HG03045 (cell line): ENCODE measurements at regions not wholly inside any gene's neighbourhood (a gene's known extent, or its start where the extent isn't known, plus 50 kb on each side); places are given as distances from the start of the nearest gene placed in this dataset.

ENCODE experiments used
- ATAC-seq: cut with Tn5 transposase; IDR thresholded peaks from one replicate; pipeline ENCODE4 v1.9.1; 2021; ENCODE audit warnings: mild to moderate bottlenecking, moderate library complexity; ENCODE audit not compliant: unreplicated experiment

GRCh38 chr3:18127859-18128681, 297.1 kb downstream of the SATB1 start:
- no peak for ATAC-seq

DNA sequence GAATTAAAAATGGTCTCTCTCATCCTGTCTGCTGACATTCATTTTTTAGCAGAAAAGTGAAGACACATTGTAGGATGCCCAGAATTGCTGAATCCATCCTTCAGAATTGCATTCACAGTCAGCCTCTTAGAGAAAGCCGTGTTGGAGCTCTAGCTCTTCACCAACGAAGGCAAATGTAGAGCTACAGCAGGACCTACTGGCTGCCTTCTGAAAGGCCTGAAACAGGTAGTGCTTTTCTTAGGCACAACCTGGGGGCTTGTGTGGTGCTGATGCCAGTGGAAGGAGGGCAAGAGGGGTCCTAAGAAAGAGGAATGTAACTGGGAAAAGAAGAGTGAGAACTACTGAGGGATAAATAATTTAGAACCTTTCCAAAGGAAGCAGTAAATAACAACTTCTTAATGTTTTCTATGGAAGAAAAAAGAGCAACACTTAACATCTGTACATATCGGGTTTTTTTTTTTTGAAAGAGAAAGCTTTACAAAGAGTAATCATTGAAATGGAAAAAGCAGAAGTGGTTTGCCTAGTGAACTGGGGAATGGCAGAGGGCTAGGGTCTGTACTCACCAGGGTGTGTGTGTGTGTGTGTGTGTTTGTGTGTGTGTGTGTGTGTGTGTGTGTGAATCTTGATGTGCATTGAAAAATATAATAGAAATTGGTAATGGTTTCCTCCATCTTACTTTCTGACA, 297.8 kb downstream of the SATB1 start:
- ATAC-seq: peak; percentile 82

DNA sequence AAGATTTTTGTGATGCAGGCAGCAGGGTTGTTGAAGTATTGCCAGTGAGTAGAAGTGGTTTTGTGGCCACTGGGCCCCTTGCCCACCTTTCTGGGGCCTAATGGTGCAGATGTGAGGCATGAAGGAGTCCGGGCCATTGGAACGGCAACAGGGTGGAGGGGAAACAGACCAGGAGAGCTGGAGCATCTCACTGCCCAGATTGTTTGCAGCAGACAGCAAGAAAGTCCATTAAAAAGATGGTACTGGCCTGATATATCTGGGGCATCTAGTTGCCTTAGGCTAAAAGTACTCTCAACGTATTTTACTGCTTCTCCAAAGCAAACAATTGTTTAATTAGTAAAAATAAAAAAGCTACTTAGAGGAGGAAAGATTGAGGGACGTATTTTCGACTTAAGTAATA, 298.4 kb downstream of the SATB1 start:
- no peak for ATAC-seq

DNA sequence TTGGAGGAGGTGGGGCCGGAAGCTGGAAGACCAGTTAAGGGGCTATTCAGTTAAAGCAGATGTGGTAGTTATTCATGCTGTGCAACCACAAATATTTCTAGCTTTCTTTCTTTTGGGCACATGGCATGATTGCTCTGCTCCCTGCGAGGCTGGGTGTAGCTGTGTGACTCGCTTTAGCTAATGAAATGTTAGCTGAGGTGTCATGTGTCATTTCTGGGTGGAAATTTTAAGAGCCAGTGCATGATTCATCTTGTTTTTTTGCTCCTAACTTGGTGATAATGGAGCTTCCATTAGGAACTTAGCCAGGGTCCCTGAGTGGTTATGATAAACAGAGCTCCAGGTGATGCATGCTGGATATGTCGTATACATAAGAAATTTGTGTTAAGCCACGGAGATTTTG, 300.6 kb downstream of the SATB1 start:
- no peak for ATAC-seq

- ATAC-seq: no peak
Observed at GRCh38 chr3:18122264-18122663, 302.9 kb downstream of the SATB1 start.

DNA sequence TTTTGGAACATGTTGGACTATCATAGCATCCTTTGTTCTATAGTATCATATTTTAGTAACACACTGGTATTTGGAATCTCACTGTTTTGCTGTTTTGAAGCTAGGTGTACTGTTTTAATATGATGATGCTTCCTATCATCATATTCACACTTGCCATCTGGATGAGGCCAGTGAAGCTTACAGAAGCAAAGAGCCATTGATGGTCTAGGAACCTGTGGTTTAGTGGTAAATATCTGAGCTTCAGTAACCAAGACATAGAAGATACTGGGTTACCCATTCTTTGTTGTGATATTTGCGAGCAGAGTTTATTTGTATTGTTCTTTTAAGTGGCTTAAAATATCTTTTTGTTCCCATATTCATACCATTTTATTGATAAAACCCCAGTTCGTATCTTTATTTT, 304.1 kb downstream of the SATB1 start:
- no peak for ATAC-seq

GRCh38 chr3:18119866-18120265, 305.3 kb downstream of the SATB1 start:
- no peak for ATAC-seq

DNA sequence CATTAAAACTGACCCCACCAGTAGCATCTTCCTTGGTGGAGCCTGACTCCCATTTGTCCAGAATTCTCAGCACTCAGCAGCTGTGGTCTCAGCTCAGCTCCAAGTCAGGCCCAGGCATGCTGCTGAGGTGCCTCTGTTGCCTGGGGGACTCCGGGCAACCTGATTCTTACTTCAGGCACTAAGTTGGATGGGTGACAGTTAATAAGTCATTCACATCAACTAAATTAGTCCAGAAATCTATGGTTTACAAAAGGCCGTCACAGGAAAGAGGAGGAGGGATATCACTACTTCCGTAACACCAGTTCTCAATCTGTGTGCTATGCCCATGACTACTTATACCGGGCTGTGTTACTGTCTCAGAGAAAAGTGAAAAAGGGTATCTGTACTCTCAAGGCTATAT, 310.2 kb downstream of the SATB1 start:
- no peak for ATAC-seq

DNA sequence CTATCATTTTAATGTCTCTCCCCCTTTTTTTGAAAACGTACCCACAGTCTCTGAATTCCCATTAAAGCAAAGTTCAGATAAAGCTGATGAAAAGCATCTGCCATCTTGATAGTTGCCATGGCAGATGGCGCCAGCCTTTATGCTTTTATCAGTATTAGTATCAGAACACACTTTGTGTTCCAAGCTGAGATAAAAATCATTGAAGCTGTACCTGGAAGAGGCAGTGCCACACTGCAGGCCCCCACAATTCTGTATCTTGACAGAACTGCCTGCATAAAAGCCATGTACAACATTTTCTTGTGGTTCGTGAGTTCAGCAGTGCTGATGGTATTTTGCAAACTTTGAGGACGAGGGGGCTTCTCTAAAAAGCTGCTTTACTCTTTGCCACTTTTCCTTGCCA, 311.7 kb downstream of the SATB1 start:
- no peak for ATAC-seq

DNA sequence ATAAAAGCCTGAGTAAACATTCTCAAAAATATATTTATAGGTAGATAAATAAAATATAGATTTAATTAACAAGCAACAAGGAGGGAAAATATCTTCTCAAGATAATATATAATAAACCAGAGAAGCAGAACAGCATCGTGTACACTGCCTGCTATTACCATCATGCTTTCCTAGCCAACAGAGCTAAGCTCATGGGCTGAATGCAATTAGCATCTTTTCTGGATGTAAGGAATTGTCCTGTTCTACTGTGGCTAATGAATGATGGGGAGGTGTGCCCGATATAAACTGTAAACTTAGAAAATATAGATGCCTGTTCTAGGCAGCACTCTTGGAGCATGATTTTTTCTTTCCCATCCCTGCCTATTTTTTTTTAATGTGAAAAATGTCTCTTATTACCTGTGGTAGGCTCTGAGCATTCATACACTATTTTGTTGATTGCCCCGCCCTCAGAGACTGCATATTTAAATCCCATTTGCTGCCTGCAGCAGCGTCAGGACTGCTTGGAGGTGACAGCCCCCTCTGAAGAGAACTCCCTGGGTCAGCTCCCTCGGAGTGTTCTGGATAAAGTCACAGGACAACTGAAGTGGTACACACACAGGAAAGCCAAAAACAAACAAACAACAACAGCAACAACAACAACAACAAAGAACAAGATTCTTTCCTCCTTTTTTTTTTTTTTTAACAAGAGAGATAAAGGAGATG, 312.3 kb downstream of the SATB1 start:
- no peak for ATAC-seq

DNA sequence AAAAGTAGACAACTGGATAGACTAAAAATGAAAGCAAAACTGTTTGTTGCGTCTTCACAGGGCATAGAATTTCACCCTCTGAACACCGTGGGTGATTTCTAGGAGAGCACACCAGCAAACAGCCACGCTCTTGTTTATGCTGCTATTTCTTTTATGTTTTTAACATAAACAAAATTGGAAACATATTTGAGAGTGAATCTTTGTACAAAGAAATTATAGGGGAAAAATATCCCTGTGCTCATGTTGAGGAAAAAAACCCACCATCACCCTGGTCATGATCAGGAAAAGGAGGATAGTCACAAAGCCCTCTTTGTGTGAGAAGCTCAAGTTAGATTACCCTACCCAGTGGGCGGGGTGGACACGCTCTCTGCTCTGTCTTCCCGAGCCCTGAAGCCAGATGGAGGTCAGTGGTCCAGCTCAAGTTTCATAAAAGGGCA, 313.3 kb downstream of the SATB1 start:
- peak; percentile 93 for ATAC-seq

DNA sequence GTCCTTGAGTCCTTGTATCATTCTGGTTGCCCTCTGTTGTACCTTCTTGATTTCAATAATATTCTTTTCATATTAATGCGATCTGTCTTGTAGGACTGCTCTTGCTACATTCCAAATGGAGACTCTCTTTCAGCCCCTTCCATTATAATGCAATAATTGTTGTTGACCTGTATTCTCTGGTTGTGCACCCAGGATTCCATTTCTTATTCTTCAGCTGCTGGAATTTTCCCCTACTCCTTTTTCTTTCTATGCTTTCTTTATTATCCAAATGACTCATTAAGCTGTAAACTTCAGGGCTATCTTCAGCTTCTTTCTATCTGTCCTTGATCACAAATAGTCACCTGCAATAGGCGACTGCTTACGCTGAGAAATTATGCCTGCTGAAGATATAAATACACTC, 321.5 kb downstream of the SATB1 start:
- ATAC-seq: no peak

GRCh38 chr3:18100121-18100520, 325.0 kb downstream of the SATB1 start:
- ATAC-seq: no peak

GRCh38 chr3:18099611-18100010, 325.5 kb downstream of the SATB1 start:
- no peak for ATAC-seq

DNA sequence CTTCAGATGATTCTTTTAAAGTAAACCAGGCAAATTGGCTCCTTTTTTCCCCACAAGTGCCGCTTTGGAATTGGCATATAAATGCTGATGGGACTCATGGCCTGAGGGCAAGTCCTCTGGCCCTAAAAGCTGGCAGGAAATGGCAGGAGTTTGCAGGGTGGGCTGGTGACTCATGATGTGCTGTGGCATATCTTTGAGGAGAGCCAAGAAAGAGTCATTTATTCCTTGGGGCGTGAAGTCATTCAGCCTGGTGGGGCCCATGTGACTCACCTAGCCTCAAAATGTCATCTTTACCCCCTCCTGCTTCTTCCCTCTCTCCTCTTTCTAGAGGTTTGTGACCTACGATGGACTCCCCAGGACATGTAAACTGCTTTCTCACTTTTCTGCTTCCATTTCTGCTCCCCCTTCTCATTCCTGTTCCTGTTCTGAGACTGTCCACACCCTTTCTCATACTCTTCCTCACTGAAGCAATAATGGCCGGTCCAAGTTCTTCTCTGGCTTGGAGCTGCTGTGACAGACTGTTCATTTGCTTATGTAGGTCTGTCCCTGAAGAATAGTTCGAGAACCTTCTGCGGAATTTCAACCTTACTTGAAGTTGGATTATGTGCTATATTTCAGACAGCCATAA, 326.1 kb downstream of the SATB1 start:
- ATAC-seq: no peak

DNA sequence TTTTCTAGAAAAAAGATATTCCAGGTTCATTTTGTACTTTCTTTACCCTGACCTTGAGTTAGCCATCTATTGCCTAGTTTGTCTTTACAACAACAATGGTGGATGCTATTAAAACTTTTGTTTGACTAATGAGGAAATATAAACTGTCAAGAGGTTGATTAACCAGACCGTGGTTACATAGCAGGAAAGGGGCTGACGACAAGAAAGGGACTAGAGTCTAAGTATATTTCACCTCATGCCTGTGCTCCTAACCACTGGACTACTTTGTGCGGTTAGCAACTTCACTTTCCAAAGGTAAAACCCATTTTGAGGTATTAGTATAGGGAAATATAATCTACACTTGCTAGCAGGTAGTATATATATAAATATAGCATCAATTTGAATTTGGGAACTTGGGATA, 327.1 kb downstream of the SATB1 start:
- no peak for ATAC-seq

GRCh38 chr3:18097473-18097872, 327.7 kb downstream of the SATB1 start:
- no peak for ATAC-seq

- ATAC-seq: no peak
Observed at GRCh38 chr3:18092726-18093125, 332.4 kb downstream of the SATB1 start.

GRCh38 chr3:18090377-18090776, 334.8 kb downstream of the SATB1 start:
- ATAC-seq: no peak

DNA sequence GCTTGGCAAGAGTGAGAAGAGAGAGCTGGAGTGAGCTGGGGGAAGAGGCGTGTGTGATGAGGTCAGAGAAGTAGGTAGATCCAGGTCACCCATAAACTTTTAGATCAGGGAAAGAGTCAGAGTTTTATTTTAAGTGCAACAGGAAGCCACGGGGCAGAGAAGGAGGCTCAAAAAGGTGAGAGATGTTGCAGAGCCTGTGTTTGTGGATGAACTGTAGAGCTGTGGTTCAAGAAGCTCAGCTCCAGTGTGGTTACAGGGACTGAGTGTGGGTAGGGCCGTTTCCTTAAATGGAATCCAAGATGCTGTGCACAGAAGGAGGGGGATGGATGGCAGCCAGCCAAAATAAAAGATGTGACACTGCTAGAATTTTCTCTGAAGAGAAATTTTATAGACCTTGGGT, 337.2 kb downstream of the SATB1 start:
- no peak for ATAC-seq

GRCh38 chr3:18086760-18087159, 338.4 kb downstream of the SATB1 start:
- ATAC-seq: no peak
